ENCODE measurements at regions not wholly inside any gene's neighbourhood (a gene's known extent, or its start where the extent isn't known, plus 50 kb on each side); places are given as distances from the start of the nearest gene placed in this dataset.
"Not testable (repeated sequence)": the region's sequence is repeated elsewhere in the genome, so short reads cannot be mapped to it uniquely, and the experiment has no call there.

- DNase-seq (ENCODE audit: low read depth in 2 of 2), result no peak
These were observed 643.4 kb upstream of the NR2F2 start for GRCh38 chr15:95687061-95687460.

DNA sequence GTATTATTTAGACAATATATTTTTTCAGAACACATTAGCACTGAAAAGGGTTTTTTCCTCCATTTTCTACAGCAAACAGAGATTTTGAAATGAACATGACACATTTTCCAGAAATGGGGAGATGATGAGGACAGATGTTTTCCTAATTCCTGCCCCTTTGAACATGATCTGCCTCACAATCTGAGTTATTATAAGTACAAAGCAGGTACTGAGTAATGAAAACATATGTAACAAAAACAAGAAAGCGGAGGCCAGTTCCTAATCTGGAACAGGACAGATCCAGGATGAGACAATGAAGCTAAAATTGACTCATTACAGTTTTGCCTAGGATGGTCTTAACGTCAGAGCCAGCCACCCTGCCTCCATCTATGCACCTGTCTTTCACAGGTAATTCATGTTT is 642.8 kb upstream of the NR2F2 start:
- DNase-seq (ENCODE audit: low read depth in 2 of 2), result no peak

- no peak for DNase-seq (ENCODE audit: low read depth in 2 of 2)
These were observed 639.7 kb upstream of the NR2F2 start for GRCh38 chr15:95690631-95691340.

- DNase-seq (ENCODE audit: low read depth in 2 of 2), result no peak
These were observed 636.6 kb upstream of the NR2F2 start for GRCh38 chr15:95693917-95694316.

DNA sequence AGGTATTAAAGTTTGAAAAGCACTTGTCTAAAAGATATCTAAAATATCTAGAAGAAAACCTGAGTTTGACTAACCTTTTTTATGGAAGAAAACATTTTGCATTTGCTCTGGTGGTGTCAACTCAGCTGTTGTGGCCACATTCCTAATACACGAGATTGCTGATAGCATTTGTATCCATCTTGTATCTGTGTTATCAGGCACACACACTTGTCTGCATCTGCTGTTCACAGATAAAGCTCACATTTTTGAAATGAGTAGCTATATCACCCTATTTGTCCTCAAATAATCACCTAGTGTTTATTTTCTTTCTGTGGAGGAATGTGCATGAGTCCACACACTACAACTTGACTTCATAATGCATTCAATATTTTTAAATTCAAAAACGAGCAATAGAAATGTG is 632.3 kb upstream of the NR2F2 start:
- DNase-seq (ENCODE audit: low read depth in 2 of 2), result no peak

DNA sequence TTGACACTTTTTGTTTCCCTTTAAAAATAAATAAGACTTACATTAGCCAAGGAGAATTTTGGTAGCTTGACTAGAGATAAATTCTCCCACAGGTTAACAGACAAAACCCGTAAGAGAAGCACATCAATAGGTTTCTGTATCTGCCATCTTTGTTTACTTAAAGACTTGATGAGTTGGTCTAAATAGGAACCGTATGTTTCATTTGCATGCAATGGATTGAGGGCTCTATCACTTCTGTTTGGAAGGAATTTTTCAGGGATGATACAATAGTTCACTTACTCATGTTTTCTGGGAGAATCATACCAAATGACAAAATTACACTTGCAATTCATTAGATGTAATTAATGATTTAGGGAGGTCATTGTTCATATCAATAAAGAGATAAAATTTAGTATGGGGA is 631.5 kb upstream of the NR2F2 start:
- no peak for DNase-seq (ENCODE audit: low read depth in 2 of 2)

DNA sequence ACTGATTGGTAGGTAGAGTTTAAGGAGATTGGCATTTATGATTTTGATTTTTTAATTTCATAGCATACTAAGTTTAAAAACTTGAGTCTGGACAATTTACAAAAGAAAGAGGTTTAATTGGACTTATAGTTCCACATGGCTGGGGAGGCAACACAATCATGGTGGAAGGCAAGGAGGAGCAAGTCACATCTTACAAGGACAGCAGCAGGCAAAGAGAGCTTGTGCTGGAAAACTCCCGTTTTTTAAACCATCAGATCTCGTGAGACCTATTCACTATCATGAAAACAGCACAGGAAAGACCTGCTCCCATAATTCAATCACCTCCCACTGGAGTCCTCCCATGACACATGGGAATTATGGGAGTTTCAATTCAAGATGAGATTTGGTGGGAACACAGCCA is 630.9 kb upstream of the NR2F2 start:
- no peak for DNase-seq (ENCODE audit: low read depth in 2 of 2)

DNA sequence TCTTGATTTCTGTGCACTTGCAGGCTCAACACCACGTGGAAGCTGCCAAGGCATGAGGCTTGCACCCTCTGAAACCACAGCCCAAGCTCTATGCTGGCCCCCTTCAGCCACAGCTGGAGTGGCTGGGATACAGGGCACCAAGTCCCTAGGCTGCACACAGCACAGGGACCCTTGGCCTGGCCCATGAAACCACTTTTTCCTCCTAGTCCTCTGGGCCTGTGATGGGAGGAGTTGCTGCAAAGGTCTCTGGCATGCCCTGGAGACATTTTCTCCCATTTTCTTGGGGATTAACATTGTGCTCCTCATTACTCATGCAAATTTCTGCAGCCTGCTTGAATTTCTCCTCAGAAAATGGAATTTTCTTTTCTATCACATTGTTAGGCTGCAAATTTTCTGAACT is 629.8 kb upstream of the NR2F2 start:
- DNase-seq (ENCODE audit: low read depth in 2 of 2), result not testable (repeated sequence)

- no peak for DNase-seq (ENCODE audit: low read depth in 2 of 2)
These were observed 629.1 kb upstream of the NR2F2 start for GRCh38 chr15:95701410-95701809.

- DNase-seq (ENCODE audit: low read depth in 2 of 2), result no peak
These were observed 620.4 kb upstream of the NR2F2 start for GRCh38 chr15:95709959-95710695.

- DNase-seq (ENCODE audit: low read depth in 2 of 2), result no peak
These were observed 617.7 kb upstream of the NR2F2 start for GRCh38 chr15:95712785-95713184.

GRCh38 chr15:95713324-95713723 is 617.2 kb upstream of the NR2F2 start:
- DNase-seq (ENCODE audit: low read depth in 2 of 2), result no peak

- DNase-seq (ENCODE audit: low read depth in 2 of 2), result no peak
These were observed 615.2 kb upstream of the NR2F2 start for GRCh38 chr15:95715116-95715903.

GRCh38 chr15:95715906-95716656 is 614.4 kb upstream of the NR2F2 start:
- no peak for DNase-seq (ENCODE audit: low read depth in 2 of 2)

DNA sequence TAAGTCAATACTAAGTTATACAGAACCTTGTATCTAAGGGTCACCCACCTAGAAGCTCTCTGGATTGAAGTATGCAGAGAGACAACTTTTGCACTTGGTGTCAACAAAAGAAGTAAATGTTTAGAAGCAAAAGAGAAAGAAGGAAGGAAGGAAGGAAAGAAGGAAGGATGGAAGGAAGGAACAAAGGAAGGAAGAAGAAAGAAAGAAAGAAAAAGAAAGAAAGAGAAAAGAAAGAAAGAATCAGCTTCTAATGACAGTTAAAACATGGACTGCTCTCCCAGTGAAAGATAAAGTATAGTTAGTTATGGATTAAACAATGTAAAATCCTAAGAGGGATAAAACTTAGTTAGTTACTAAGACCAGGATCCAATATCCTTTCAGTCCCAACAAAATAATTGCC is 613.8 kb upstream of the NR2F2 start:
- no peak for DNase-seq (ENCODE audit: low read depth in 2 of 2)

- DNase-seq (ENCODE audit: low read depth in 2 of 2), result no peak
These were observed 612.1 kb upstream of the NR2F2 start for GRCh38 chr15:95718441-95718840.

GRCh38 chr15:95724908-95725633 is 605.4 kb upstream of the NR2F2 start:
- DNase-seq (ENCODE audit: low read depth in 2 of 2), result no peak

- no peak for DNase-seq (ENCODE audit: low read depth in 2 of 2)
These were observed 603.6 kb upstream of the NR2F2 start for GRCh38 chr15:95726891-95727290.

- no peak for DNase-seq (ENCODE audit: low read depth in 2 of 2)
These were observed 596.6 kb upstream of the NR2F2 start for GRCh38 chr15:95733931-95734330.

DNA sequence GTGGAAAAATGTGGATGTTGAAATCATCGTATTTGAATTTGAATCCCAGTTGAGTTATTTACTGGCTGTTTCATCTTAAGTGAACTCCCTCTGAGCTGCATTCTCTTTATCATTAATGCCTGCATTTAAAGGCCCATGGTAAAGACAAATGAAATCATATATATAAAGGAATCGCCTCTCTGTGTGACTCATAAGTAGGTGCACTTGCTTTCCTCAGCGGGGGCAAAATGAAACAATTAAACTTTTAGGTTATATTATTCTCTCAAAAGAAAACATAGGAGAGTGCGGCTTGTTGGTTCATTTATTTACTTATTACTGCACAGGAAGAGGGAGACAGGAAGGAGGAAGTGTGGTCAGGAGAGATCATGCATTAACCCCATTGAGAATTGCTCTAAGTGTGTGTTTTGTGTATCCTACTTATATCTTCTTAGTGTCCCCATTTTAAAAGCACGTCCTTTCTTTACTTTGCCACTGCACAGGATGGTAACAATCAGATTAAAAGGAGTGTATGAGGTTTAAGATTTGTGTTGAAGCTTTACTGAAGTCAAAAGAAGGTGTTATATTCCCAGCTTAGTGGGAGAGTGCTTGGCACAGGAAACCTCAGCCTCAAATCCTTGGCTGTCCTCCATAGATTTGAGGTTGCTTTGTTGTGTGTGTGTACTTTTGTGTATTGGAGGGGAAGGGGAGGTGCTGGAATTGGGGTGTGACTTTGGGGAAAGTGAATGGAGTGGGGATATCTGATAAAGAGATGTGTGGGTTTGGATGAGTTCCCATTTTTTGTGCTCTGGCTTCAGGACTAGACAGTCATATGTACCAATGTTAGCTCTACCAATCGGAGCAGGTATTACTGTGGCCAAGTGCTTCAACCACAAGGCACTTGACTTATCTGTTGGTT is 595.8 kb upstream of the NR2F2 start:
- DNase-seq (ENCODE audit: low read depth in 2 of 2), result no peak

Measured in stimulated activated CD4-positive, alpha-beta T cell treated with anti-CD3 and anti-CD28 coated beads, Interleukin-12 subunit alpha, Interleukin-12 subunit beta, amount 100 ng/mL, for 24 hours (primary cell).